ENCODE measurements at regions not wholly inside any gene's neighbourhood (a gene's known extent, or its start where the extent isn't known, plus 50 kb on each side); places are given as distances from the start of the nearest gene placed in this dataset.

- DNase-seq (ENCODE audit: low read depth, low spot score) = no peak
Observed at GRCh38 chr12:19857204-19857603, 417.9 kb downstream of the AEBP2 start.

DNA sequence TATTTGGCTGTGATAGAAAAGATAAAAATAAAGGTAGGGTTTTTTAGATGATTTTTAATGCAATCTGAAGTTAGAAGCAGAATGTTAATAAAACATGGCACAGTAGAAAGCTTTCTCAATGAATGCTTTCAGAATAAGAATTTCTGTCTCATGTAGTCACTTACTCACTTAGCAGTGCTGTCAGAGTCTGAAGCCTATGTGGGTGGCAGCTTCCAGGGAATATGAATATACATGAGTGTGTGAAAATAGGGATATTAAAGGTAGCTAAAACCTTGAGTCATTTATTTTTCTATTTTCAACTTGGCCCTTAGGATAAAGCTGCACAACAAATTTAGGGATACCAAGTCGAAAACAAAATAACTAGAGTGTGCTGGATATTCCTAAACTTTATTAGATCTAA is 427.9 kb downstream of the AEBP2 start:
- DNase-seq (ENCODE audit: low read depth, low spot score) = no peak

DNA sequence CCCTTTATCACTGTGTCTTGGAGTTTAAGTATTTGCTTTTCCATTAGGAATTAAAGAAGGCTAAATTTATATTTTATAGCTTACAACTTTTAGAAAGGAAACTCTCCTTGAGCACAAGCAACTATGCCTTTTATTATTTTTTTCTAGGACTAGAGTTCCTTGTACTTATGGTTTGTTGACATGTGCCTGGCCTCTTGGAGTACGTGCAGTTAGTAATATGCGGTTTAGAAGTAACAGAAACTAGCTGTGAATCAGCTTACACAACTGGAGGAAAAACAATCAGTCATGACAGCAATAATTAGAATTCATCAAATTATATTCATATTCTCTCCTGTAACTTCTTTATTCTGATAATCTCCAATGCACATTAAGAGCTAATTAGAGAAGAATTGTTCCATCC is 428.7 kb downstream of the AEBP2 start:
- no peak for DNase-seq (ENCODE audit: low read depth, low spot score)

DNA sequence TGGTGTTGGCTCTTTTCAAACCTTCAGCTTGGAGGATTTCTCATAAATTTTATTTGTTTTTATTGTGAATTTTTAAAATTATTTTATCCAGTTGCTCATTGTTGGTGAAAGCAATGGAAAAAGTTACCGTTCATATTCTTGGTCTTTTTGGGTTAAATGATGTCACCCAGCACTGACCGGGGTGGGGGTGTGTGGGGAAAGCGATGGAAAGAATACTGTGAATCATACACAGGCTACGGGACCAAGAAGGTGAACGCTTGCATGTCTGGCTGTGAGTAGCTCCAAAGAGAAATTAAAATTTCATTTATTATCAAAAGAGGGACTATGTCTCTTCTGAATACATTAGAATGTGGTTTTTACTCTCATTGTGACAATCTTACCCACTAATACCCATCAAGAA is 430.1 kb downstream of the AEBP2 start:
- no peak for DNase-seq (ENCODE audit: low read depth, low spot score)

GRCh38 chr12:19872621-19873540 is 433.6 kb downstream of the AEBP2 start:
- no peak for DNase-seq (ENCODE audit: low read depth, low spot score)

DNA sequence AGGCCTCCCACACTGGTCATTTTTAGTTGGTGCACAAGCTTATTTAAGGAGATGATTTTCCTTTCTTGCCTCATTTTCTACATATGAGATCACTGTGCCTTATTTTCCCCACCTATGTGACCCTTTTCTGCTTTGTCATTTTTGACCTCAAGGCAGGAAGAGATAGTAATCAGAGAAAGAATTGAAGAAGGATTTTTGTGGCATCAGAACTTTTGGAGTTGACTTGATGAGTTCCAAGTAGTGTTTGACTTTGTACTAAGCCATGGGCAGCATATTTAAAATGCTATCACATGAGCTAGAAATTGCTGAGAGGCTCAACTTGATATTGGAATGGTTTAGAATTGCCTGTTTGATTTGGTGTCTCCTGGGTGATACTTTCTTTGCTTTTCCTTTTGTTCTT is 440.8 kb downstream of the AEBP2 start:
- no peak for DNase-seq (ENCODE audit: low read depth, low spot score)

DNA sequence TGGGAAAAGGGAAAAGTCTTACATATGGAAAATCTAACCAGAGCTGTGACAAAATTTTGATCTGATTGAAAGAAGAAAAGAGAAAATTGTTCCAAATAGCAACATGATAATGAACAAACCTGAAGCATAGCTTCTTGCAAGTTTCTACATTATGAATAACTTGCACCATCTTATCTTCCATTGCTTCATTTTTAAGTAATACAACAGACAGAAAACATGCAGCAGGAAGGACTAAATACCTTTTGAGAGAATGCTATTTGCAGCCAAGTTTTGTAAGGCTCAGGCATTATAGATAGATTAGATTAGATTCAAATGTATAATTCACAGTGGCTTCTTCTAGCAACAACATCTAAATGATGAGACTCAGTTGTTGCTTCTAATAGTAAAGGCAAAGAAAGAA is 441.4 kb downstream of the AEBP2 start:
- no peak for DNase-seq (ENCODE audit: low read depth, low spot score)

DNA sequence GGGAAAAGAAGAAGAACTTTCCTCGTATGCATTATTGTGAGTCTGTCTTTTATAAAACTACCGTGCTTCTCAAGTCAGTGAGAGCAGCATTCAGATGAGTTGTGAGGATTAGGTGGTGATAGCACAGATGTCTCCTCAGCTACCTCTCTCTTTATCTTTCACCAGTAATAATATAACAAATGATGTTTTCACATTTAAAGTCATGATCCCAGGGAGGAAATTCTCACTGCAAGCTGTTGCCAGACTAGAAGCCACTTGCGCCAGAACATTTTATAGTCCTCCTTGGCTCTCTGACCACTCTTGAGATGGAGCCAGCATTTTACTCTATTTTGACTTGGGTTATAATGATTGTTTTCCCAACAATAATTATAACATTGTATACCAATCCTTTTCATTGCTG is 443.1 kb downstream of the AEBP2 start:
- no peak for DNase-seq (ENCODE audit: low read depth, low spot score)

GRCh38 chr12:19884021-19884492 is 444.8 kb downstream of the AEBP2 start:
- DNase-seq (ENCODE audit: low read depth, low spot score) = no peak

- DNase-seq (ENCODE audit: low read depth, low spot score) = peak; percentile 28
Observed at GRCh38 chr12:19885093-19885812, 446.0 kb downstream of the AEBP2 start.

DNA sequence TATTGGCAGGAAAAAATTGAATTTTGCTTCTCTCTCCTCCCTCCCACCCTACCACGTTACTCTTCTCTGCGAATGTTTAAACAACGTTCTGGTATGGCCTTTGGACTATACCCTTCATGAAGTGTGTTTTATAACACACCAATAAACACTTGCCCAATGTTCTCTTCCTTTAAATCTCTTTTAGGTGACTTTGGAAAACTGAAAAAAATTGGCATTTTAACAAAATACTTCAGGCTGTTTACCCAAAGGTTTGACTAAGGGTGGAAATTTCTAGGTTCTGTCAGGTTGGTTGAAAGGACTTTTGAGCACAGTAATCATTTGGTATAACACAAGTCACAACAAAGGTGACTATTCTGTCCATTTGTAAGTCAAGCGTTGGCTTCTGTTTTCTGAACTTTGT is 446.8 kb downstream of the AEBP2 start:
- DNase-seq (ENCODE audit: low read depth, low spot score) = no peak

GRCh38 chr12:19886639-19887064 is 447.4 kb downstream of the AEBP2 start:
- DNase-seq (ENCODE audit: low read depth, low spot score) = no peak

- no peak for DNase-seq (ENCODE audit: low read depth, low spot score)
Observed at GRCh38 chr12:19890024-19890423, 450.7 kb downstream of the AEBP2 start.

DNA sequence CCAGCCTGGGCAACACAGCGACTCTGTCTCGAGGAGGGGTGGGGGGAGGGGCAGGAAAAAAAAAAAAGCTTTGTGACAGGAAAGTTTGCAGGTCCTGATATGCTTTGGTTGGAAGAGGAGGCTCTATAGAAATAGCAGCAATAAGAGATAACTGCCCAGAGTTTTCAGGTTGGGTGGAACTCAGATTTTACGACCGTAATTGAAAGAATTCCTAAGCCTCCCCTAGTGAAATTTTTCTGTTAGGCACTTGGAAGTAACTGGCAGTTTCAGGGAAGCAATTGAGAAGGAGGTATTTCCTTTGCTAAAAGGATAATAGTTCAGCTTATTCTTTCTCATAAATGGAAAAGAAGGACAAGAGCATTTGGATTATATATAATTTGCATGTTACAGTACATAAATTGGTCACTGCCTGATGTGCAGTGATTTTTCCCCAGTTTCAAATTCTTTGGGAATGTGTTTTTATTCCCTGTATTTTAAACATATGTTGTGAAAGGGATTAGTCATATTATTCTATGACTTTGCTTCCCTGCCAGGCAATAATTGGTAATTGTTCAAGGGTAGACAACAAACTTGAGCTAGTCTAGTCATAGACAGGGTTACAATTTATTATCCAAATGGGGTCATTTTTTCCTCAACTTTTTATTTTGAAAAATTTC is 452.8 kb downstream of the AEBP2 start:
- DNase-seq (ENCODE audit: low read depth, low spot score) = no peak

- peak; percentile 23 for DNase-seq (ENCODE audit: low read depth, low spot score)
Observed at GRCh38 chr12:19893514-19893913, 454.2 kb downstream of the AEBP2 start.

- DNase-seq (ENCODE audit: low read depth, low spot score) = no peak
Observed at GRCh38 chr12:19894050-19894449, 454.8 kb downstream of the AEBP2 start.

GRCh38 chr12:19894803-19895202 is 455.5 kb downstream of the AEBP2 start:
- DNase-seq (ENCODE audit: low read depth, low spot score) = no peak

GRCh38 chr12:19895246-19896020 is 456.1 kb downstream of the AEBP2 start:
- no peak for DNase-seq (ENCODE audit: low read depth, low spot score)

- no peak for DNase-seq (ENCODE audit: low read depth, low spot score)
Observed at GRCh38 chr12:19896041-19896440, 456.7 kb downstream of the AEBP2 start.

- no peak for DNase-seq (ENCODE audit: low read depth, low spot score)
Observed at GRCh38 chr12:19896534-19896933, 457.2 kb downstream of the AEBP2 start.

DNA sequence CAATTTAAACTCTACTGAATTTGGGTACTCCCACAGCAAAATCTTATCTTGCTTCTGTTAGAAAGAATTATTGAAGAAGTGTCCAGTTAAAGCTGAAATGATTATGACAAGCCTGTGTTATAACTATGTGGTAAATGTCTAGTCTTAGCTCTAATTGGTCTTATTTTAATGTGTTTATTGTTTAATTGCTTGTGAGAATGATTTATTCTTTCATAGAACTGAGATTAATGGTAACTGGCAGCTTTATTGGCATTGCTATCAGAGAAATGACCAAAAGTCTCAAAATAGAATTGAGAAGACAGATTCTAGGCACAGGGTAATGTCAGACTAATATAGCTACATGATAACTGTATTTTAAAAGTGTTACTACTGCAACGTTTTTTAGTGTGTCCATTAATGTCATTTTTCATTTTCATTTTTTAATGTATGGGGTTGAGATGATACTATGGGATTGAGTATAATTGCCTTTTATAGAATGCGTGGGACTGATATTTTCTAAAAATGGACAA is 458.7 kb downstream of the AEBP2 start:
- DNase-seq (ENCODE audit: low read depth, low spot score) = no peak

Measured in smooth muscle cell of the brain vasculature (primary cell).